HG03175 (cell line): ENCODE measurements at regions not wholly inside any gene's neighbourhood (a gene's known extent, or its start where the extent isn't known, plus 50 kb on each side); places are given as distances from the start of the nearest gene placed in this dataset.
"Not testable (repeated sequence)": the region's sequence is repeated elsewhere in the genome, so short reads cannot be mapped to it uniquely, and the experiment has no call there.

Experiments used
- ATAC-seq: cut with Tn5 transposase; IDR thresholded peaks from one replicate; pipeline ENCODE4 v1.9.1; 2021; ENCODE audit warnings: mild to moderate bottlenecking, moderate library complexity; ENCODE audit not compliant: unreplicated experiment

DNA sequence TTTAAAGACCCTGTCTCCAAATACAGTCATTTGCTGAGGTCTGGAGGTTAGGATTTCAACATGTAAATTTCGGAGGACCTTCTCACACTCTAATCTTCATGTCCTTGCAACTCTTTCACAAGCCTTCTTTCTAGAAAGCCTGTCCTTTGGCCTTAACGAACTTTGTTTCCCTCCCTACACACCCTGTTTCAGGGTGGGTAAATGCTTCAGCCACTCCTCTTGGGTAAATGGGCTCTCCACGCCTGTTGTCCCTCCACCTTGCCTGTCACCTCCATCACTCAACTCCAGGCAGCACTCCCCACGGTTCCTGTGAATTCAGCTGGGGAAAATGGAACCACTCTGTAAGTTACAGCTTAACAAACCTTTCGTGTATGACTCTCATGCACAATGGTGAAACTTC, 84.0 kb upstream of the COG2 start:
- ATAC-seq = no peak

DNA sequence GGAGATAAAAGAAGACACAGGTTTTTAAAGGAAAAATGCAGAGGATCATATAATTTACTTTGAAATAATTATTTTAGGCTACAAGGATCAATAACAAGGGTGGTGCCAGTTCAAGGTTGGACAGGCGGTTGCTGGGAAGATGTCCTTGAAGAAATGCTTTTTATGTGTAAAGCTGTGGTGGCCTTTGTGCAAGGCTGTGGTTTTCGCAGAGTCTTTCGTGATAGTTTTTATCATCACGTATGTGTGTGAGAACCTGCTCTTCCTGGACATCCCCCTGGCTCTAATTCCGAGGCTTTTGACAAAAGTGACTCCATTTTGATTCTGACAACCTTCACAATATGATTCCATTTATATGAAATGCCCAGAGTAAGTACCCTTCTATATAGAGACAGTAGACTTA, 85.8 kb upstream of the COG2 start:
- no peak for ATAC-seq

DNA sequence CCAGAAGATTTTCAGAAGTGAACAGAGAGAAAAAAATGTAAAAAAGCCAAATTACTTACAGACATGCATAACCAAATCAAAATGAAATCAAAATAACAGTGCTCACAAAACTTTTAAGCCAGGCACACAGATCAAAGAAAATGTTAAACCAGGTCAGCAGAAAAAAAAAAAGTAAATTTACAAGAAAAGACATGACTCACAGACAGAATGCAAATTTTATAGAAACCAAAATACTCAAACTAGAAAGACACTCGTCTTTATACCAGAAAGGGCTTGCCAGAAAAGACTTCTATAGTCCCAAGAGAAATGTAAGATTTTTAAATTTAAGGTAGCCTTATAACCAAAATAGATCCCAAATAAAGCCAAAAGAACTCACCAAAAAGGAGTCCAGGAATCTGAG, 86.5 kb upstream of the COG2 start:
- ATAC-seq = no peak

DNA sequence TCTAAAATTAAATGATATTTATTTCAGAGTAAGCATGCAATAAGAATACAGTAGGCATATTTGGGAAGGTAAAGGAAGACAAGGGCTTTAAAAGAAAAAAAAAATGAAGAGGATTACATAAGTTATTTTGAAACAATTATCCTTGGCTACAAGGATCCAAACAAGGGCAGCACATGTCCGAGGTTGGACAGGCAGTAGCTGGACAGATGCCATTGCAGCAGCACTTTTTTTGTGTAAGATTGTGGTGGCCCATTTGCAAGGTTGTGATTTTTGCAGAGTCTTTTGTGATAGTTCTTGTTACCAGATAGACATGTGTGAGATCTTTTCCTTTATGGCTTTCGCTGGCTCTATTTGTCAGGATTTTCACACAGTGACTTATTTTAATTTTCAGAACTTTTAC, 89.4 kb upstream of the COG2 start:
- no peak for ATAC-seq

DNA sequence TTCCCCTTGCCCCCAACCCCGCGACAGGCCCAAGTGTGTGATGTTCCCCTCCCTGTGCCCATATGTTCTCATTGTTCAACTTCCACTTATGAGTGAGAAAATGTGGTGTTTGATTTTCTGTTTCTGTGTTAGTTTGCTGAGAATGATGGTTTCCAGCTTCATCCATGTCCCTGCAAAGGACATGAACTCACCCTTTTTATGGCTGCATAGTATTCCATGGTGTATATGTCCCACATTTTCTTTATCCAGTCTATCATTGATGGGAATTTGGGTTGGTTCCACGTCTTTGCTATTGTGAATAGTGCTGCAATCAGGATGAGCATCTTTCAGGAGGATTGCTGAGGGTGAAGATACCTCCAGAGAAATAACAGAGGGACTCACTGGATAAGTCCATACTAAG, 91.3 kb upstream of the COG2 start:
- not testable (repeated sequence) for ATAC-seq

DNA sequence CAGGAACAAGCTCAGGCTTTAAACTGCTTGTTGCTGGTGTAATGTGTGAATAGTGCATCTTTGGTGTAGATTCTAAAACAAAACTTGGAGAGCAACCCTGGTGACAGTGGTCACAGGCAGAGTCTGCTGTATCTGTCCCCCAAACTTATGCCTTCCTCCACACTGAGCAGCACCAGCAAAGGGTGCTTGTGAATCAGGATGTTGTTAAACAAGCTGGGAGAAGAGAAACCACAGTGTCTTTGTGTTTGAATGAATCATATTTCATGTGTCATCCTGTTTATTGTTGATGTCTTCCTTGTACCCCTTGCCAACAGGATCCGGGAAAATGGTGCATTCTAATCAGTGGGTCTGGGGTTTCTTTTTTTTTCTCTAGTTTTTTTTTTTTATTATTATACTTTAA, 91.9 kb upstream of the COG2 start:
- no peak for ATAC-seq

DNA sequence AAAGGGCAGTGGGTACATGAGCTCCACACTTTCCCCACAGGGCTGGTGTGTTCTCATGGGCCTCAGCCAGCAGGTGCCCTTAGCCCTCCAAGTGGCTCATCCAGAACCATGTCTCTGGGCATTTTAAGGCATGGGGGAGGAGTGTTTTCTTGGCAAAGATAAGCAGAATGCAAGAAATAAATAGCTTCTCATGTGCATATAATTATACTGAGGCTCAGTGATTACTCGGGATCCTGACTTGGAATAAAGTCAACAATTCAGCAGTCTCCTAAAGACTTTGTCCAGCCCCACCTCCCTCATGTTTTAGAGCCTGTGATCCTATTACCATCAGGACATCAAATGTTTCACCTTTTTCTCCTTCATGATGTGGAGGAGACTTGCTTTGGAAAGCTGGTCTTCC, 92.7 kb upstream of the COG2 start:
- ATAC-seq = no peak

DNA sequence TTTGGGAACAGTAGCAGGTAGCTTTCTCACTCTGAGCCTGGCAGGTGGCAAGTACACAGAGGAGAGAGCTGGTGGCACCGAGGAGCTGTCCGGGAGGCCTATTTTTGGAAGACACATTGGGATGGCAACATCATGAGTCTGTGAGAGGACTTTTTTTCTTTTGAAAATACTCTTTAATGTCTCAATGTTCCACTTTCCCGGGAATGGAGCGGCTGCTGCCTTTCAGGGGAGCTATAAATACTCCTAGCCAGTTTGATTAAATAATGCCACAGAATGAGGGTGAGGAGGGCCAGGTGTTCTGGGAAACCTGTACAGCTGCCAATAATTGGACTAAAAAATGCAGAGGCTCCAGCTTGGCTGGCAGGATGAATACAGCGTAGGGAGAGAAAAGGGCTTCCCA, 93.3 kb upstream of the COG2 start:
- no peak for ATAC-seq

DNA sequence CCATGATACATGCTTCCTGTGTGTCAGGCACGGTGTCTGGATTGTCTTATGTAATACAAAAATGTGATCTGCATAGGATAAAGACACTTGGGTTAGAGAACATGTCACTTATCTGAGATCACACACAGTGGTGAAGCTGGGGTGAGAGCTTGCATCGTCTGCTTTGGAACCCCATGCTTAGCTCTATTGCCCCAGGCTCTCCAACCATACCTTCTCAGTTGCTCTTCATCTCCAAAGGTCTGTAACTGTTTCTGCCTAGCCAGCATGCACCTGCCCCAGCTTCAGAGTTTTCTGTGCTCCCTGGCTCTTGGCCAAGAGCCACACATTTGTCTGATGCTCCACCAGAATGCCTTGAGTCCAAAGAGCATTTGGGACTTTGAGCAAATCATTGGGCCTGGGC, 93.9 kb upstream of the COG2 start:
- no peak for ATAC-seq

DNA sequence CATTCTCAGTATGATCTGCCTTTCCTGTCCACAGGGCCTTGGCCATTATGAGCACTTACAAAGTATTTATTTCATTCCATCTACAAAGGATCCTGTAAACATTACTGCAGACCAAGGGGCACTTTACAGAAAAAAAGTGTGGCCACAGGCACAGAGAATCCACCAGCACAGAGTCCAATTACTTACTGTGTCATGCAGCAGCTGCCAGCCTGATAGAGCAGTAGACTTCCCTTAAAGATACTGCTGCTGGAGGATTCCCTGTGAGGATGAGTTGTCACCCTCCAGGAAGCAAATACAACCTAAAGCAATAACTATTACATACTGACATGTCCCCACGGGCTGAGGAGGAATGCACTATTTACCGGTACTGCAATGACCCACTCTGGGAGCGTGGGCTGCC, 97.1 kb upstream of the COG2 start:
- ATAC-seq = no peak

DNA sequence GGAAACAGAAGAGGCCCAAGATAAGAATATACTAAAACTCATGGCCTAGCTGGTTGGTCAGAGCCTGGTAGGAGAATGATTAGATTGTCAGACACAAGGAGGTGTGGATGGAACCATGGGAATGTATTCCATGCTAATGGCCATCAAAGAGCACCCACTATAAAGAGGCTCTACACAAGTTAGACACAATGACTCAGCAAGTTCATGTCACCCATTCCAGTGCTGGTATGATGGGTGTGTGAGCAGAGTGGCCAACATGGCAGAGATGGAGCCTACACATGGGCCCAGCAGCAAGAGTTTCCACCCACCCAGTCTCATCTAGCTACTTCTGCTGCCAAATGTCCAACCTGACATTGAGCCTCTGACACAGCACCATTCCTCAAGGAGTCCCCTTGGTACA, 97.5 kb upstream of the COG2 start:
- no peak for ATAC-seq

DNA sequence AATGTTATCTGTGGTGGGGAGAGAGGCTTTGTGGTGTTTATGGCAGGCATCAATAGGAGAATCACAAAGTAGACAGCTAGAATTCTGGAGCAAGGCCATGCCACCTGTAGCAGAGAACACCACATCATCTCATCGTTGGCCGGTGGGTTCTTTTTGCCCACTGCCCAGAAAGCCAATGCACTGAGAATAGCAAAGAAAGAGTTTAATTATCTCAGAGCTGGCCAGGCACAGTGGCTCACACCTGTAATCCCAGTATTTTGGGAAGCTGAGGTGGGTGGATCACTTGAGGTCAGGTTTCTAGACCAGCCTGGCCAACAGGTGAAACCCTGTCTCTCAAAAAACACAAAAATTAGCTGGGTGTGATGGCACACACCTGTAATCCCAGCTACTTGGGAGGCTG, 99.2 kb upstream of the COG2 start:
- no peak for ATAC-seq

DNA sequence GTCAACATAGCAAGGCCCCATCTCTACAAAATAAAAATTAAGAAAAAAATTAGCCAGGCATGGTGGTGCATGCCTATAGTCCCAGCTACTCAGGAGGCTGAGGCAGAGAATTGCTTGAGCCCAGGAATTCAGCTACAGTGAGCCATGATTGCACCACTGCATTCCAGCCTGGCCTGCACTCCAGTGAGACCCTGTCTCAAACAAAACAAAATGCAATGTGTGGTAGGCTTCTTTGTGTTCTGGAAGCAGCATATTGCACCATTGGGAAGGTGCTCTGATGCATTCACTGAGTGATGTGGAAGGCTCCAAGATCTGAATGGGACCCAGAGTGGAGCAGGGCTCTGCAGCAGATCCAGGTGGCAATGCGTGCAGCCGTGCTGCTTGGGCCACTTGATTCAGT, 99.6 kb upstream of the COG2 start:
- no peak for ATAC-seq

DNA sequence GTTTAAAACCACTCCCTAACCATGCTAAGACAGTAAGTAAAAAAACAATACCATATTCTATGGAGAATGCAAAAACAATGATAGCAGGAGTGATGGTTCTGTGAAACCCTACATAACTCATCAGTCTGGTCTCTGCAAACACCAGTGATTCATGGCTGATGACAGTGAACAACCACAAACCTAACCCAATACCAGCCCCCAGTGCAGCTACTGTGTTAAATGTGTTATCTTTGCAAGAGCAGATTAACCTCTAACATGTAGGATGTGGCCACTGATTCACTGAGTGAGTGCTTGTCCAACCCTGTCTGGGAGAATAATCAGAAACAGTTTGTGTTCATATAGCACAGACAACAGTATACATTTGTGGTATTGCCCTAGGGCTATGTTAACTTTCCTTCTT, 100.2 kb upstream of the COG2 start:
- no peak for ATAC-seq

DNA sequence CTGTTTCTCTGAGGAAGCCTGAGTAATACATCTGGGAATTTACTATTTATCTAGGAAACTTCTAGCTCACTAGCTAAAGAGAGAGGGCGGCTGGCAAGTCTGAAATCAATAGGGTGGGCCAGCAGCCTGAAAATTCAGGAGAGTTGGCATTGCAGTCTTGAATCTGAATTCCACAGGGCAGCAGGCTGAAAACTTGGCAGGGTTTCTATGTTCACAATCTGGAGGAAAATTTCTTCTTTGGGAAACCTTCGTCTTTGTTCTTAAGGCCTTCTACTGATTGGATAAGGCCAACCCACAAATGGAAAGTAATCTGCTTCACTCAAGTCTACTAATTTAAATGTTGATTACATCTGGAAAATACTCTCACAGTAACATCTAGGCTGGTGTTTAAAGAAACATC, 101.0 kb upstream of the COG2 start:
- ATAC-seq = no peak

DNA sequence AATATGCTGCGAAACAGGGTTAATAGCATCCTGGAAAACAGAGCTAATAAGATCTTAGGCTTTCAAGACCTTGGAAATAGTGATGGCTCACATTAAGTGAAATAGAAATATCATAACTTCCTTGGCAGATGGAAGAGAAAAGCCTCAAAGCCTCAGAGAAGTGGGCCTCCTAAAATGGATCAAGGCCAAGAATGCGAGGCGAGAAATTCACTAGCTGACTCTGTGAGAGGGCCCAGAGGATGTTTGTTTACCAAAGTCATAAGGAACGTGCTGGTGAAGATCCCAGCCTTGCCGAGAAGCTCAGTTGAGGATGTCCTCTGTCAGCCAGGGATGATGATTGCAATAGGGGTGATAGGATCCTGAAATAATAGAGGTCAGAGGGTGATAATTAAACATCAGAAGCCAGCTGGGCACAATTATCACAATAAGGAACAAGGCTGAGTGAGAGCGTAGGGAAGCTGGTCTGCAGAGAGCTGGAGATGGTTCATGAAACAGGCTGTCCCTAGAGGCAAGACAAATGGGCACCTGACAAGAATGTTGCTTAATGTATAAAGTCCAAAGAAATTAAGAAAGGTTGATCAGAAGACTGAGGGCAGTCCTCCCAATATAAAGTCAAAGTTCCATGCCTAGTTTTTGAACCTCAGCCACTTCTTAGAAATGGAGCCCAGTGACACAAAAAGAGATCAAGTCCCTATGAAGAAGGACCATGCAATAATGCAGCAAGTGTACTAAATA, 101.7 kb upstream of the COG2 start:
- ATAC-seq = no peak

DNA sequence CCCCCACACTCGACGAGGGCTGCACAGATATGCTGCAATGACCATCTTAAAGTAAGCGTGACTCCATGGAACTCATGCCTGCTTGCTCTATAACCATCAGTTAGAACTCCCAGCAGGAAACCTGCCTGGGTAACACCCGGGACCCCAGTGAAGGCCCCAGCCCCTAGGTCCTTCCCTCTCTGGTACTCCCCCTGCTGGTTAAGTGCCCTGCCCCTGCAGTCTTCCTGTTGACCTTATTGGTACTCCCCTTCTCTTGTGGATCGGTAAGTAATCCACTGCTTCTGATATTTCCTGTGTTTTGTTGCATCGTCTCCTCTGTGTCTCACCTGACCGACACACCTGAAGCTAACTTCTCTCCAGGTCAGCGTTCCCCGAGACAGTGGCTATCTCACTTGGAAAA, 104.8 kb upstream of the COG2 start:
- no peak for ATAC-seq

DNA sequence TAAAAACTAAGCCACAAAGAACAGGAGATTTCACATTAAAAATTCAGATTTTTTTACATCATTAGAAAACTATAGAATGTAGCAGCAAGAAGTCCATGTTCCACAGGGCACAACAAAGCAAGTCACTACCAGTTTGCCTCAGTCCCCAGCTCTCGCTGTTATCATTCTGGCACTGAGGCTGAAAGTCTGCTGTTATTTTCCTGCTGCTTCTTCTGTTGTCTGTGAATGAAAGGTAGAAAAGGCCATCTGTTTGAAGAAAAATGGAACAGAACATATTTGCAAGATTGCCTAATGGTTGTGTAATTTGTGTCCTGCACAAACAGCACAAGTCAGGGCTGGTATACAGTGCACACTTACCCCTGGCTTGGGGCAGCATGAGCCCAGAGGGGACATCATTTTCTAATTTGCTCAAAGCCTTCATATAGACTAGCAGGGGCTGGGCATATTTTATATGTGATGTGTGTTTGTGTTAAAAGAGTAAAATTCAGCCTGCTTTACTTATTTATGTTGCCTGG, 105.6 kb upstream of the COG2 start:
- ATAC-seq = no peak

DNA sequence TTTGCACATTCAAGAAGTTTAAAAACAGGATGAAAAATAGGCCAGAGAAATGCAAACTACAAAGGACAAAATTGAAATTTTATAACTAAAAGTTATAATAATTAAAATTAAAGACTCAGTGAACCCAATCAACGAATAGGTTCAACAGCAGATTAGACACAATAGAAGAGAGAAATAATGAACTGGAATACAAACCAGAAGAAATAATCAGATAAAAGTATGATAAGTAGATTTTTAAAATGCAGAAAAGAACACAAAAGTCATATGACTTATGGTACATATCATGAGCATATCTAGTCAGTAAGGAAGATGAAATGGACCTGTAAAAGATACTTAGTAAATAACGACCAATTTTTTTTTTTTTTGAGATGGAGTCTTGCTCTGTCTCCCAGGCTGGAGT, 108.1 kb upstream of the COG2 start:
- ATAC-seq = no peak

DNA sequence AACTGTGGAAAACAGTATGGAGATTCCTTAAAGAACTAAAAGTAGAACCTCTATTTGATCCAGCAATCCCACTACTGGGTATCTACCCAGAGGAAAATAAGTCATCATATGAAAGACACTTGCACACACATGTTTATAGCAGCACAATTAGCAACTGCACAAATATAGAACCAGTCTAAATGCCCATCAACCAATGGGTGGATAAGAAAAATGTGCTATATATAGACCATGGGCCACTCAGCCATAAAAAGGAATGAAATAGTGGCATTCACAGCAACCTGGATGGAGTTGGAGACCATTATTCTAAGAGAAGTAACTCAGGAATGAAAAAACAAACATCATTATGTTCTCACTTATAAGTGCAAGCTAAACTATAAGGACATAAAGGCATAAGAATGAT, 105.0 kb upstream of the PGBD5 start:
- ATAC-seq = no peak

DNA sequence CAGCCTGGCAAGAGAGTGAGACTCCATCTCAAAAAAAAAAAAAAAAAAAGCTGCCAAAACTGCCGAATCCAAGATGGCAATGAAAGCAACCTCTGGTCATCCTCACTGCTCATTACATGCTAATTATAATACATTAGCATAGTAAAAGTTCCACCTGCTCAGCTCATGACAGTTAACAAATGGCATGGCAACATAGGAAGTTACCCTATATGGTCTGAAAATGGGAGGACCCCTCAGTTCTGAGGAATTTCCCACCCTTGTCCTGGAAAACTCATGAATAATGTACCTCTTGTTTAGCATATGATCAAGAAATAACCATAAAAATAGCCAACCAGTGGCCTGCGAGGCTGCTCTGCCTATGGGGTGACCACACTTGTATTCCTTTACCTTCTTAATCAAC, 93.1 kb upstream of the PGBD5 start:
- ATAC-seq = no peak

DNA sequence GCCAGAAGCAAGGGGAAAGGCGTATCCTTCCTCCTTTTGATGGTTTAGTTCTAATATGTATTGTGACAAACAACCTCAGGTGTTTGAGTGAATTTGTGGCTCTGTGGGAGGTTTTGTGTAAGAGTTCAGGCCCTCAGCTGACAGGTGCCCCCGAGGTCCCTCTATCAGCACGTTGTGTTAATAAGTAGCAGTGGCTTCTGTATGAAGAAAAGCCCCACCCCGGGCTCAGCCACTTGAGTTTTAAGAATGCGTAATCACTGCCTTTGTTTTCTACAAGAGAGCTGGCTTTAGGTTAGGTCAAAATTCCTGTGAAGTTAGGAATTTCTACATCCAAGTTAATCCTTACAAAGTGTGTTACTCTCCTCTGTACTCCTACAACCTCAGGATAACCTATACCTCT, 92.4 kb upstream of the PGBD5 start:
- ATAC-seq = no peak

DNA sequence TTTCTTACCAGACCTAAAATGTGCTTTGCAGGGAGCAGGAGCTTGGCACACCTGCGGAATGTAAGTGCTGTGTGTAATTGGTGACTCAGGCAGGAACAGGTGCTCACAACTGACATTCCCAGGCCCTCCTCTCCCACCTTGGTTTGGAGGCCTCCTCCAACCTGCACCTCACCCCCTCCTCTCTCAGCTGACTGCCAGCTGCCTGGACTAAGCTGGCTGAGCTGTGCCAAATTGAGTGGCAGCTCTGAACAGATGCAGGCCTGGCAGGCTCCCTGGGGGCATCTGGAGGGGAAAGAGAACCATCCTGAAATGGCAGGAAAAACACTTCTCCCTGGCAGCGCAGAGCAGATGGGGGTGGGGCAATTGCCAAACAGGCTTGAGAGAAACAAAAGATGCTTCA, 91.7 kb upstream of the PGBD5 start:
- no peak for ATAC-seq
